Fibroblast of pulmonary artery (primary cell): ENCODE measurements at regions not wholly inside any gene's neighbourhood (a gene's known extent, or its start where the extent isn't known, plus 50 kb on each side); places are given as distances from the start of the nearest gene placed in this dataset.
A peak's percentile ranks its signal among the peaks of the same experiment; 100 is the strongest.

ENCODE experiments used
- DNase-seq: peaks from one replicate; pipeline ENCODE4 v3.0.0-alpha.2; 2010; ENCODE audit warnings: low read depth
- H3K4me3 ChIP-seq: replicated peaks from 2 replicates; pipeline ENCODE4 v1.5.1; 2011; ENCODE audit warnings: low read depth, mild to moderate bottlenecking, control low read depth, low read length, moderate library complexity
- CTCF ChIP-seq: IDR thresholded peaks from 2 replicates; pipeline ENCODE4 v1.5.1; 2011; ENCODE audit warnings: mild to moderate bottlenecking, control low read depth, low read length, inconsistent platforms; ENCODE audit errors: missing control alignments

DNA sequence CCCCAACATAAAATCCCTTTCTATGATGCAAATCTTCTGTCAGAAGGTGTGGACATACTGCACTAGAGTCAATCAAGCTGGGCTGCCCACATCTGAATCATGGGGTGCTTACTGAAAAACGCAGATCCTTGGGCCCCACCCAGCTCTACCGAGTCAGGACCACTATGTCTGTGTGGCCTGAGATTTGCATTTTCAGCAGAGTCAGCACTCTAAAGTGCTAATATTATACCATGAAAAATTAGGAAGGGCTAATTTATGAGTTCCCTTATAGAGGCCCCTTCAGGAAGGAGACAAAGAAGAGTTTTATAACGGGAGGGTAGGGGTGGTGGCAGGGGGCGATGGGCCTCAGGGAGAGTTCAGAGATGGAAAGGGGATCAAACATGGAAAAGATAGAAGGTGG is 163.3 kb upstream of the NABP1 start:
- no peak for DNase-seq
- H3K4me3 ChIP-seq: no peak overlapping the region
- no peak for TF ChIP-seq CTCF

DNA sequence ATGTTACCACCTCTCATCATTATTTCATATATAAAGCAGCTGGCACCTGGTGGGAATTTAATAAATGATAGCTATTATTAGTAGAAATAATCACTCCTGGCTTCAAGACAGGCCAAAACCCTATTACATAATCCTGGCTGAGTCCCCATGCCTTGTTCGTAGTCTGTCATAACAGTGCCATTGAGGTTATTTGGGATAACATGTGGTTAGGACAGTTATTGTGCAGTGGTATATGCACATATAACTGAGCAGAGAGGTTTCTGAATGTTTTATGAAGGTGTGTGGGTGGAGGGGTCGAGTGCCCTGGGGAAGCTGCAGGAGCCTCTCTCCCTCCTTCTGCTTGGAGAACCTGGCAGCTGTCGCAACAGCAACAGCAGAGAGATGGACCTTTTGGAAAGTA is 162.4 kb upstream of the NABP1 start:
- H3K4me3 ChIP-seq: no peak overlapping the region
- no peak for TF ChIP-seq CTCF
- no peak for DNase-seq

GRCh38 chr2:191516260-191516659 is 161.7 kb upstream of the NABP1 start:
- DNase-seq: no peak
- no peak for TF ChIP-seq CTCF
- H3K4me3 ChIP-seq: no peak overlapping the region

- peak; percentile 63 for DNase-seq
- TF ChIP-seq CTCF: peak; percentile 73
- H3K4me3 ChIP-seq: no peak overlapping the region
Observed at GRCh38 chr2:191521608-191522208, 156.2 kb upstream of the NABP1 start.

GRCh38 chr2:191522478-191523120 is 155.3 kb upstream of the NABP1 start:
- TF ChIP-seq CTCF: no peak
- no peak overlapping the region for H3K4me3 ChIP-seq
- no peak for DNase-seq

- no peak for TF ChIP-seq CTCF
- no peak for DNase-seq
- no peak overlapping the region for H3K4me3 ChIP-seq
Observed at GRCh38 chr2:191526091-191526490, 151.8 kb upstream of the NABP1 start.

GRCh38 chr2:191526536-191526935 is 151.4 kb upstream of the NABP1 start:
- DNase-seq: no peak
- no peak for TF ChIP-seq CTCF

More at GRCh38 chr2:191526536-191526935, 151.4 kb upstream of the NABP1 start:
- H3K4me3 ChIP-seq: no peak overlapping the region
